ENCODE measurements at regions not wholly inside any gene's neighbourhood (a gene's known extent, or its start where the extent isn't known, plus 50 kb on each side); places are given as distances from the start of the nearest gene placed in this dataset.
"Not testable (repeated sequence)": the region's sequence is repeated elsewhere in the genome, so short reads cannot be mapped to it uniquely, and the experiment has no call there.

DNA sequence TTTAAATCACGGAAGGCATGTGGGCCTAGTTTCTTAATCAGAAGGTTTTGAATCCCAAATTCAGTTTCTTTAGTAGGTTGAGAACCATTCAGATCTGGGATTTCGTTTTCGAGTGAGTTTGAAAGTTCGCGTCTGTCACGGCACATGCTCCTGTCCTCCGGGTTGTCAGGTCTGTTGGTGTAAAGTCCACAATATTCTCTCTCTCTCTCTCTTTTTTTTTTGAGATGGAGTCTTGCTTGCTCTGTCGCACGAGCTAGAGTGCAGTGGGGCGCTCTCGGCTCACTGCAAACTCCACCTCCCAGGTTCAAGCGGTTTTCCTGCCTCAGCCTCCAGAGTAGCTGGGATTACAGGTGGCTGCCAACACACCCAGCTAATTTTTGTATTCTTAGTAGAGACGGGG is 4390.6 kb upstream of the TPTE start:
- not testable (repeated sequence) for TF ChIP-seq POLR2A (IDR thresholded peaks at IDR 0.05; ENCODE audit: low read length)
- TF ChIP-seq, protein P1, sequence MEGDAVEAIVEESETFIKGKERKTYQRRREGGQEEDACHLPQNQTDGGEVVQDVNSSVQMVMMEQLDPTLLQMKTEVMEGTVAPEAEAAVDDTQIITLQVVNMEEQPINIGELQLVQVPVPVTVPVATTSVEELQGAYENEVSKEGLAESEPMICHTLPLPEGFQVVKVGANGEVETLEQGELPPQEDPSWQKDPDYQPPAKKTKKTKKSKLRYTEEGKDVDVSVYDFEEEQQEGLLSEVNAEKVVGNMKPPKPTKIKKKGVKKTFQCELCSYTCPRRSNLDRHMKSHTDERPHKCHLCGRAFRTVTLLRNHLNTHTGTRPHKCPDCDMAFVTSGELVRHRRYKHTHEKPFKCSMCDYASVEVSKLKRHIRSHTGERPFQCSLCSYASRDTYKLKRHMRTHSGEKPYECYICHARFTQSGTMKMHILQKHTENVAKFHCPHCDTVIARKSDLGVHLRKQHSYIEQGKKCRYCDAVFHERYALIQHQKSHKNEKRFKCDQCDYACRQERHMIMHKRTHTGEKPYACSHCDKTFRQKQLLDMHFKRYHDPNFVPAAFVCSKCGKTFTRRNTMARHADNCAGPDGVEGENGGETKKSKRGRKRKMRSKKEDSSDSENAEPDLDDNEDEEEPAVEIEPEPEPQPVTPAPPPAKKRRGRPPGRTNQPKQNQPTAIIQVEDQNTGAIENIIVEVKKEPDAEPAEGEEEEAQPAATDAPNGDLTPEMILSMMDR (IDR thresholded peaks at IDR 0.05): not testable (repeated sequence)
